Esophagus squamous epithelium (tissue), 4 donors: ENCODE measurements at regions not wholly inside any gene's neighbourhood (a gene's known extent, or its start where the extent isn't known, plus 50 kb on each side); places are given as distances from the start of the nearest gene placed in this dataset.

Experiments
- POLR2A ChIP-seq, 4 donors: fragments of 450-650 bp; IDR thresholded peaks; one replicate each; pipeline ENCODE4 v1.6.1; 2017; ENCODE audit warnings: antibody characterized with exemption in 4 of 4, mild to moderate bottlenecking in 4 of 4, moderate library complexity in 3 of 4
- TF ChIP-seq, protein P1 (sequence below), 6 experiments: fragments of 450-650 bp in 4 of 6; fragments of 200-600 bp in 2 of 6; sonication (generic) in 2 of 6; IDR thresholded peaks; one replicate each; pipeline ENCODE4 v1.5.1; 2016 to 2019; ENCODE audit warnings: antibody characterized with exemption in 6 of 6, mild to moderate bottlenecking in 4 of 6, moderate library complexity in 4 of 6

DNA sequence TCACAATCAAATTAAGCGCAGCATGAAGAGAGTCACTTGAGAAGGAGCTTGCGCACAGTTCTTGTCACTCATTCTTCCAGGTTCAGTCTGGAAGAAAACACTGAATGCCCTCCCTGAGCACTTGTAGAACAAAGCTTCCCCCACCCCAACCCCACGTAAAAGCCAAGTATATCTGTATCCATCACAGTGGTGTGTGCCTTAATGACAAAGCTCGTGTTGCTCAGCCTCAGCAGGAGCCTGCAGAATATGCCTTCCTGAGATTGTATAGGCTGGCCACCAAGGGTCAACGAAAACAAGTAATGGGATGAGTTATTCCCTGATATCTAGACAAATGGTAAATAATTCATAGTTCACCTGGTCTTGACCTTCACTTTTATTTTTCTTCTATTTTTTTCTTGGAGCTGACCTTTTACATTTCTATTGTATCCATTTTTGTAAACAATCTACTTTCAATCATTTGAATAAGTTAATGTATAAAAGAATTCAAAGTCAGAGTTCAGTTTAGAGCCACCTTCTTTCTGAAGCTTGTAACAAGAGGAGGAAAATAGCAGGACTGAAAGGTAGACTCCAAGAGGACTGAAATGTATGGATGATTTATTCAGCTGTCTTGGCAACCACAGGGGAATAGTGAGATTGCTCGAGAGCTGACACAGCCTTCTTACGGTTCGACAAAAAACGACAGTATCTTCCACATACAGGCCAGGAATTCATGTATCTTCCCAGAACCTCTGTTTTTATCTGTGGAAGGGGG, 405.5 kb upstream of the TPM1 start:
- TF ChIP-seq, protein P1, sequence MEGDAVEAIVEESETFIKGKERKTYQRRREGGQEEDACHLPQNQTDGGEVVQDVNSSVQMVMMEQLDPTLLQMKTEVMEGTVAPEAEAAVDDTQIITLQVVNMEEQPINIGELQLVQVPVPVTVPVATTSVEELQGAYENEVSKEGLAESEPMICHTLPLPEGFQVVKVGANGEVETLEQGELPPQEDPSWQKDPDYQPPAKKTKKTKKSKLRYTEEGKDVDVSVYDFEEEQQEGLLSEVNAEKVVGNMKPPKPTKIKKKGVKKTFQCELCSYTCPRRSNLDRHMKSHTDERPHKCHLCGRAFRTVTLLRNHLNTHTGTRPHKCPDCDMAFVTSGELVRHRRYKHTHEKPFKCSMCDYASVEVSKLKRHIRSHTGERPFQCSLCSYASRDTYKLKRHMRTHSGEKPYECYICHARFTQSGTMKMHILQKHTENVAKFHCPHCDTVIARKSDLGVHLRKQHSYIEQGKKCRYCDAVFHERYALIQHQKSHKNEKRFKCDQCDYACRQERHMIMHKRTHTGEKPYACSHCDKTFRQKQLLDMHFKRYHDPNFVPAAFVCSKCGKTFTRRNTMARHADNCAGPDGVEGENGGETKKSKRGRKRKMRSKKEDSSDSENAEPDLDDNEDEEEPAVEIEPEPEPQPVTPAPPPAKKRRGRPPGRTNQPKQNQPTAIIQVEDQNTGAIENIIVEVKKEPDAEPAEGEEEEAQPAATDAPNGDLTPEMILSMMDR (IDR thresholded peaks at IDR 0.05) = no peak
- TF ChIP-seq POLR2A (IDR thresholded peaks at IDR 0.05) = no peak
